HG03159 (cell line): ENCODE measurements at regions not wholly inside any gene's neighbourhood (a gene's known extent, or its start where the extent isn't known, plus 50 kb on each side); places are given as distances from the start of the nearest gene placed in this dataset.

ENCODE experiments used
- ATAC-seq: cut with Tn5 transposase; IDR thresholded peaks from one replicate; pipeline ENCODE4 v1.9.1; 2021; ENCODE audit warnings: mild to moderate bottlenecking, moderate library complexity; ENCODE audit not compliant: unreplicated experiment

DNA sequence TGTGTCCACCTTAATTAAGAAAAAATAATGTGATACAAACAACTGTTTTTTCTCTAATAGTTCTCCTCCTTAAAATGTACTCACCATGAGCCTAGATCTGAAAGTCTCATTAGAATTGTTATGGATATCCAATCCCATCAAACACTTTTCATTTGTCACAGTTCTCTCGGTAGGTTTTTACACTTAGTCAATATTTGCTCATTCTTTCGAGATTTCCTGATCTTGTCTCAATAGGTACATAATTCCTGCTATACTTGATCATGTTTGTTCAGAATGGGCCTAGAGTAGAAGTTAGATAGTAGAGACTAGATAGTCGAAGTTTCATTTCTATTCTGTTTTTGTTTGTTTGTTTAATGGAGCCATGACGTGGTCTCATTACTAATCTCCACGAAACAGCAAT, 2005.7 kb downstream of the NCAM2 start:
- no peak for ATAC-seq

- ATAC-seq: no peak
These were observed 2010.5 kb downstream of the NCAM2 start for GRCh38 chr21:23008601-23009202.

- ATAC-seq: no peak
These were observed 2011.2 kb downstream of the NCAM2 start for GRCh38 chr21:23009360-23009759.

DNA sequence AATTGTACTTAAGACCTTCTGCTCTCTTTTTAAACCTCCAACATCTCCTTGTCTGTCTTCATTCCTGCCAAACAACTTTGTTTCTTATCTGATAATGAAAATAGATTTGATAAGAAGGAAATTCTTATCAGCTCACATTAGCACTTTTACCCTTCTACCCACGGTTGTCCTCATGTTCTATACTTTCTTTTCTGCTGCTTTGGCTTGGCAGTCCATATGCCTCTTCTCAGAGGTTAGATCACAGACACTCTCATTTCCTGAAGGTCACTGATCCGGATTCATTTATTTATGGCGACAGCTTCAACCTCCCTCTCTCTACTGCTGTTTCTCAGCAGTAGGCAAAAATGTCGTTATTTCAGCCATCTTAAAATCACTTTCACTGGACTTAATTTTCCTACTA, 2015.8 kb downstream of the NCAM2 start:
- no peak for ATAC-seq

GRCh38 chr21:23016617-23017016, 2018.4 kb downstream of the NCAM2 start:
- ATAC-seq: no peak

- no peak for ATAC-seq
These were observed 2019.8 kb downstream of the NCAM2 start for GRCh38 chr21:23017989-23018388.

GRCh38 chr21:23020969-23021368, 2022.8 kb downstream of the NCAM2 start:
- no peak for ATAC-seq

GRCh38 chr21:23021481-23021880, 2023.3 kb downstream of the NCAM2 start:
- ATAC-seq: no peak

DNA sequence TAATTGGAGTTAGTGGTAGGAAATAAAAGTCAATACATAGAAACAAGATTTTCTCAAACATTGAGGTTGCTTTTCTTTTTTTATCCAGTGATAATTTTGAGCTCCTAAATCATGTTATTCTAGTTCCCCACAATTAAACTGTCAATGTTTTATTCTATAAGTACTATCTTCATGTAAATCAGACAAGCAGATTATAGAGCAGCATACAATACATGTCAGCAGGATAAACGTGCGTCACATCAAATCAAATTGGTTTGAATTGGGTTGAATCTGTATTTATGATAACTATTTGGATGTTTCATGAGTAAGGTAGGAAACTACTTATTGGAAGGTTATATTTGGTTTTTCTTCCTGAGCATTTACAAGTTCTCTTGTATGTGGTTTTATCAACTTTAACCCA, 2028.7 kb downstream of the NCAM2 start:
- no peak for ATAC-seq

GRCh38 chr21:23039846-23040245, 2041.6 kb downstream of the NCAM2 start:
- ATAC-seq: no peak

- ATAC-seq: no peak
These were observed 2047.7 kb downstream of the NCAM2 start for GRCh38 chr21:23045955-23046354.

DNA sequence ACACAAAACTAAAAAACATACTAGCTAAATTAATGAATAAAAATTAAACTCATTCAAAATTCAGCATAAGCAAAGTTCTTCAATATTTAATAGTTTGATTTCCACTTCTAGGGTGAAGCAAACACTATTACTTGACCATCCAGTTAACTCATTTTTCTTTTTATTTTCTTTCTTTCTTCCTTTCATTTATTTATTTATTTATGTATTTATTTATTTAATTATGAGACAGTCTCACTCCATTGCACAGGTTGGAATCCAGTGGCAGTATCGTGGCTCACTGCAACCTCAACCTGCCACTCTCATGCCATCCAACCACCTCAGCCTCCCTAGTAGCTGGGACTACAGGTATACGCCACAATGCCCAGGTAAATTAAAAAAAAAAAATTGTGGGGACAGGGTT, 2069.5 kb downstream of the NCAM2 start:
- ATAC-seq: no peak

GRCh38 chr21:23083242-23083641, 2085.0 kb downstream of the NCAM2 start:
- ATAC-seq: no peak

- ATAC-seq: no peak
These were observed 2095.1 kb downstream of the NCAM2 start for GRCh38 chr21:23093259-23093658.

DNA sequence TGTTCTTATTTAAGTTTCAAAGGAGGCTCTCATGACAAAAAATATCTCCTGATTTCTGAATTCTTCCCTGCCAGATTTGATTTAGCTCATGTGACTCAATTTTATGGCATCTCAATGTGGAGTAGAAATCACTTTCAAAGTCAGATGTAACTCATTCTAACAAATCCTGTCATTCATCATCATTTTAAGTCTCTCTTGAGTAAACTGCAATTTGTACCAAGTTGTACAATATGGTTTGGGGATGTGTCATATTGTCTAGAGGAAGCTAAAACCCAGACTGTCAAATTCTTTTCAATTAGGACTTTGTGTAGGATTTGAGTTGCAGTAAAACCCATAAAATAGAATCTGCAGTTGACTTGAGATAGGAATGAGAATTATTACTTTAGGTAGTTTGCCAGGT, 2101.0 kb downstream of the NCAM2 start:
- no peak for ATAC-seq

DNA sequence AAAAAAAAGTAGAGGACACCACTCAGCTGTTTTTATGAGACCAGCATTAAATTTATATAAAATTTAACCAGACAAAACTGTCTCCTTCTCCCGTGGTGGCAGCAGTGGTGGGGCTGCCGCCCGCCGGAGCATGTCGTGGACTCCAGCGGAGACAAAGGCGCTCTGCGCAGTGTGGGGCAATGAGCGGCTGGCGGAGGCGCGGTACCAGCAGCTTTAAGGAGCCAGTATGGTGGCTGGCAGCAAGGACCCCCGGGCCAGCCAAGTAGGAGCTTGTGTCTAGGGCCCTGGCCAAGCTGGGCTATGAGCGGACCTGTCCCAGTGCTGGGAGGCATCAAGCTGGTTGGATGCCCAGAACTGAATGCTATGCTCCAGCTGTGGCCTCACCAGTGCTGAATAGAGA, 2102.9 kb downstream of the NCAM2 start:
- ATAC-seq: no peak

- no peak for ATAC-seq
These were observed 2110.3 kb downstream of the NCAM2 start for GRCh38 chr21:23108533-23108932.

DNA sequence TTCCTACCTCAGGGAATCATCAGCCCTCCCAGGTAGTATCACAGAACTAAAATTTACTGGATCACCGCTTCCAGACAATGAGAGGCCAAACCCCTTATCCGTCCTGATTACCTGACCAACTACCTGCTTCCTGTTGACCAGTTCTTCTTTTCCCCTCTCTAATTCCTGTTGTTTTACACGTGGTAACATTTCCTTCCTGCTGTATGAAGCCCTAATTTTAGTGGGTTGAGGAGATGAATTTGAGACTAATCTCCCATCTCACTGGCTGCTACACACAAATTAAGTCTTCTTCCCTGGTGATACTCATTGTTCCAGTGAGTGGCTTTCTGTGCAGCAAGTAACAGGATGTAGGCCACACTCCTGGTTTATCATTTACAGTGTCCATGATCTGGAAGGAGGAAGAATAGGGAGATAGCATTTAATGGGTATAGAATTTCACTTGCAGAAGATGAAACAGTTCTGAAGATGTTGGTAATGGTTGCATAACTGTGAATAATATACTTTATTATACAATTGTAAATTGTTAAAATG, 2112.9 kb downstream of the NCAM2 start:
- ATAC-seq: no peak

DNA sequence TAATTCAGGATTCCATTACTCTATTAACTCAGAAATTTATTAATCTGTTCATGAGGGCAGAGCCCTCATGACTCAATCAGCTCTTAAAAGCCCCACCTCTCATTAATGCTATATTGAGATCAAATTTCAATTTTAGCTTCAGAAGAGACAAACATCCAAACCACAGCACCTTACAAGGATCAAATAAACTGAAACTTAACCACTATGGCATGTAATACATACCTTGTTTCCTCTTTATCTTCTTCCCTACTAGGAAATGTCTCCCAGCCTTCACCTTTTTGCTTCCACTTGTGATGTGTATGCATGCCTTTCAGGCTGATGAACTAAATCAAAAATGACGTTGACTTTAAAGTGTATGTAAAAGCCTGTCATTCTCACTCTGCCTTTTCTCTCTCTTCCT, 2121.3 kb downstream of the NCAM2 start:
- no peak for ATAC-seq

- no peak for ATAC-seq
These were observed 2129.8 kb downstream of the NCAM2 start for GRCh38 chr21:23127973-23128372.

- ATAC-seq: no peak
These were observed 2132.1 kb downstream of the NCAM2 start for GRCh38 chr21:23130308-23130707.

DNA sequence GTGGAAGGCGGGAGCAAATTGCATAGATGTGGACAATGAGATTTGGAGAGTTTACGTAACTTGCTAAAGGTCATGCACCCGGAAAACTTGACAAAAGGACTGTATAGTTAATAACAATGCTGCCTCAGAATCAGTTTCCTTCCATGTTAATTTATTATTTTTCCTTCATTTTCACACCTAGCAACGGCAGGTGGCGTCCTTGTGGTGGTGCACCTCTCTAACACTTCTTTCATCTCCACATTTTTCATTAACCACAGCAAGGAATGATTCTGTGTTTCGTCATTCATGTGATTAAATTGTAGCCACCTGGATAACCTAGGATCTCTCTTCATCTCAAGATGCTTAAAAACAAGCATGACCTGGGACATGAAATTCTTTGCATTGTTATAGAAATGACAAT, 2133.0 kb downstream of the NCAM2 start:
- no peak for ATAC-seq

DNA sequence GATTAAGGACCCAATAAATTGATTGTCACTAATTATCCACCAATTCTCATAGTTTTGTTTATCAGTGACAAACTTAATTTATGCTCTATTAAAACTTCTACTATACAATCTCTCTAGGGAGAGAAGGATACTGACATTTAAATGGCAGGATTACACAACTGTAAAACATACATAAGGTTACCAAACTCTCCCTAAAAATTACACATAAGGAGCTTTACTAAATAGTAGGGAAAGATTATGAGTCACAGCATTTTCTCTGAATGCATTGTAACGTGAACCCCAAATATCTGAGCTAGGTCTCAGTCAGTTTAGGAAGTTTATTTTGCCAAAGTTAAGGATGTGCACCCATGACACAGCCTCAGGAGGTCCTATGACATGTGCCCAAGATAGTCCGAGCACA, 2140.6 kb downstream of the NCAM2 start:
- no peak for ATAC-seq
